H9 (cell line): ENCODE measurements at regions not wholly inside any gene's neighbourhood (a gene's known extent, or its start where the extent isn't known, plus 50 kb on each side); places are given as distances from the start of the nearest gene placed in this dataset.

Experiments
- DNase-seq: peaks from one replicate; pipeline ENCODE4 v3.0.0-alpha.2; 2017
- H2AFZ ChIP-seq: one replicate; pipeline ENCODE4 v1.6.1; 2013; ENCODE audit warnings: mild to moderate bottlenecking, low read length, control low read depth, moderate library complexity
- H2AK5ac ChIP-seq: 2 replicates; pipeline ENCODE4 v1.6.1; 2013; ENCODE audit warnings: low read length, control low read depth, mixed read lengths; ENCODE audit not compliant: insufficient read length
- H2BK120ac ChIP-seq: one replicate; pipeline ENCODE4 v1.6.1; 2013; ENCODE audit warnings: low read depth, mild to moderate bottlenecking, low read length, control low read depth, inconsistent platforms; ENCODE audit not compliant: poor library complexity, severe bottlenecking
- H2BK12ac ChIP-seq: 2 replicates; pipeline ENCODE4 v1.6.1; 2013; ENCODE audit warnings: low read length, control low read depth, mixed read lengths, low read depth; ENCODE audit not compliant: insufficient read length
- H2BK15ac ChIP-seq: 2 replicates; pipeline ENCODE4 v1.6.1; 2013; ENCODE audit warnings: low read depth, low read length, control low read depth
- H2BK20ac ChIP-seq: one replicate; pipeline ENCODE4 v1.6.1; 2013; ENCODE audit warnings: low read depth, mild to moderate bottlenecking, low read length, control low read depth, inconsistent platforms; ENCODE audit not compliant: poor library complexity, severe bottlenecking
- H2BK5ac ChIP-seq: 2 replicates; pipeline ENCODE4 v1.6.1; 2013; ENCODE audit warnings: low read length, control low read depth, mixed read lengths; ENCODE audit not compliant: insufficient read length
- H3K14ac ChIP-seq: 2 replicates; pipeline ENCODE4 v1.6.1; 2013; ENCODE audit warnings: low read length, control low read depth; ENCODE audit not compliant: insufficient read depth
- H3K18ac ChIP-seq: 2 replicates; pipeline ENCODE4 v1.6.1; 2013; ENCODE audit warnings: low read depth, mild to moderate bottlenecking, mixed read lengths, low read length, control low read depth; ENCODE audit not compliant: insufficient read length
- H3K23ac ChIP-seq: 2 replicates; pipeline ENCODE4 v1.6.1; 2013; ENCODE audit warnings: low read length, control low read depth, mixed read lengths, low read depth; ENCODE audit not compliant: insufficient read length
- H3K23me2 ChIP-seq: 2 replicates; pipeline ENCODE4 v1.6.1; 2013; ENCODE audit warnings: low read depth, mild to moderate bottlenecking, mixed read lengths, low read length, control low read depth; ENCODE audit not compliant: insufficient read length, poor library complexity, severe bottlenecking
- H3K27ac ChIP-seq: 2 replicates; pipeline ENCODE4 v1.5.1; 2013; ENCODE audit warnings: low read length, control low read depth, mixed read lengths, low read depth; ENCODE audit not compliant: insufficient read length
- H3K27me3 ChIP-seq: 2 replicates; pipeline ENCODE4 v1.6.1; 2013; ENCODE audit warnings: low read length, control low read depth, inconsistent platforms; ENCODE audit not compliant: insufficient read depth
- H3K4ac ChIP-seq: 2 replicates; pipeline ENCODE4 v1.6.1; 2013; ENCODE audit warnings: low read depth, mild to moderate bottlenecking, control low read depth, inconsistent platforms, low read length, moderate library complexity
- H3K4me1 ChIP-seq: 2 replicates; pipeline ENCODE4 v1.6.1; 2013; ENCODE audit warnings: low read length, control low read depth, inconsistent platforms; ENCODE audit not compliant: insufficient read depth
- H3K4me2 ChIP-seq: 2 replicates; pipeline ENCODE4 v1.6.1; 2013; ENCODE audit warnings: low read length, control low read depth, mixed read lengths; ENCODE audit not compliant: insufficient read length, insufficient read depth
- H3K56ac ChIP-seq: 2 replicates; pipeline ENCODE4 v1.6.1; 2013; ENCODE audit warnings: low read depth, mild to moderate bottlenecking, mixed read lengths, low read length, control low read depth; ENCODE audit not compliant: insufficient read length
- H3K79me1 ChIP-seq: 2 replicates; pipeline ENCODE4 v1.6.1; 2013; ENCODE audit warnings: low read depth, mild to moderate bottlenecking, moderate library complexity, low read length, control low read depth, inconsistent platforms; ENCODE audit not compliant: insufficient read depth, poor library complexity, severe bottlenecking
- H3K79me2 ChIP-seq: 2 replicates; pipeline ENCODE4 v1.6.1; 2013; ENCODE audit warnings: low read length, control low read depth, inconsistent platforms; ENCODE audit not compliant: insufficient read depth
- H3K9ac ChIP-seq: 2 replicates; pipeline ENCODE4 v1.6.1; 2013; ENCODE audit warnings: low read length, control low read depth, mixed read lengths; ENCODE audit not compliant: insufficient read length; ENCODE audit errors: extremely low read depth
- H3K9me3 ChIP-seq: one replicate; pipeline ENCODE4 v1.6.1; 2013; ENCODE audit warnings: low read depth, low read length, inconsistent platforms; ENCODE audit not compliant: control insufficient read depth
- H3T11ph ChIP-seq: one replicate; pipeline ENCODE4 v1.6.1; 2013; ENCODE audit warnings: mild to moderate bottlenecking, low read length, control low read depth, inconsistent platforms
- H4K20me1 ChIP-seq: one replicate; pipeline ENCODE4 v1.6.1; 2013; ENCODE audit not compliant: control insufficient read depth, insufficient read length, insufficient read depth
- H4K5ac ChIP-seq: 2 replicates; pipeline ENCODE4 v1.6.1; 2013; ENCODE audit warnings: low read depth, mild to moderate bottlenecking, mixed read lengths, low read length, control low read depth; ENCODE audit not compliant: insufficient read length
- H4K8ac ChIP-seq: replicated peaks from 2 replicates; pipeline ENCODE4 v1.6.1; 2013; ENCODE audit warnings: low read length, control low read depth, mixed read lengths, low read depth; ENCODE audit not compliant: insufficient read length
- H4K91ac ChIP-seq: 2 replicates; pipeline ENCODE4 v1.6.1; 2013; ENCODE audit warnings: low read depth, mild to moderate bottlenecking, moderate library complexity, mixed read lengths, low read length, control low read depth; ENCODE audit not compliant: insufficient read length
- H3K27ac Mint-ChIP-seq, 3 experiments: 2 replicates in 2 of 3; 3 replicates in 1 of 3; pipeline ENCODE4 v1.8.0; 2020 to 2021; ENCODE audit warnings: mixed read lengths in 3 of 3, mild to moderate bottlenecking in 1 of 3, moderate library complexity in 1 of 3
- H3K27me3 Mint-ChIP-seq: 2 replicates; pipeline ENCODE4 v1.8.0; 2021; ENCODE audit warnings: low read depth, mild to moderate bottlenecking, moderate library complexity, mixed read lengths
- H3K36me3 Mint-ChIP-seq, 3 experiments: 2 replicates in 2 of 3; 3 replicates in 1 of 3; pipeline ENCODE4 v1.8.0; 2020 to 2021; ENCODE audit warnings: low read depth in 3 of 3, mixed read lengths in 3 of 3; ENCODE audit not compliant: insufficient read depth in 1 of 3
- H3K4me1 Mint-ChIP-seq, 2 experiments: 2 replicates each; pipeline ENCODE4 v1.8.0; 2020; ENCODE audit warnings: mixed read lengths in 2 of 2
- H3K4me3 Mint-ChIP-seq, 2 experiments: 2 replicates in 1 of 2; 3 replicates in 1 of 2; pipeline ENCODE4 v1.8.0; 2020 to 2021; ENCODE audit warnings: mild to moderate bottlenecking in 2 of 2, mixed read lengths in 2 of 2, moderate library complexity in 1 of 2
- H3K9me3 Mint-ChIP-seq, 2 experiments: 2 replicates in 1 of 2; 3 replicates in 1 of 2; pipeline ENCODE4 v1.8.0; 2020; ENCODE audit warnings: mild to moderate bottlenecking in 2 of 2, mixed read lengths in 2 of 2, moderate library complexity in 1 of 2
- TF ChIP-seq, protein P1 (sequence below): fragments of 200-600 bp; sonication (generic); conservative IDR thresholded peaks from 3 replicates; pipeline ENCODE4 v1.8.0; 2021; ENCODE audit warnings: antibody characterized with exemption, mild to moderate bottlenecking

DNA sequence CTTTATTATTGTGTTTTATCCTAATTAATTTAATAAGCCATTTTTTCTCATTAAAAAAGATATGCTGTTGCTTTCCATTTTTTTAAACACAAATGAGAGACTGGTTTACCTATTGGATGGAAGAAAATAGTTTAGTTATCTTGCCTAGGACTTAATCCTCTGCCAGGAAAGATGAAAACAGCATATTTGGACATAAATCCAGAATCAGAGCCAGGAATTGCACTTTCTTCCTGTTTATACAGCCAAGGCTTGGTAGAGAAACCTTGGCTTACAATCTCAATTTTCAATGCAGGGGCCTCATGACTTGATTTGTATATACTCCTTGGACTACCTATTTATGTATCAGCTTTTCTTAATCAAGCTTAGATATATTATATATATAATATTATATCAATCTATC is 618.8 kb upstream of the SEMA3D start:
- Histone ChIP-seq H2BK12ac (no peak overlapping the region), H3K23ac (no peak overlapping the region), H4K8ac (no peak overlapping the region), H4K91ac (no peak overlapping the region), H3K56ac (no peak overlapping the region), H3K4ac (no peak overlapping the region), H3K18ac (no peak overlapping the region), H2BK5ac (no peak overlapping the region), H3K79me2 (no peaks in the 10 kb centered on the region), H3K27me3 (no peaks in the 10 kb centered on the region), H3K14ac (no peak overlapping the region), H2AK5ac (no peak overlapping the region), H3K4me2 (no peak overlapping the region), H2AFZ (no peak overlapping the region), H3K27ac (no peak overlapping the region), H3K23me2 (no peaks in the 10 kb centered on the region), H2BK20ac (no peak overlapping the region), H2BK15ac (no peak overlapping the region), H2BK120ac (no peak overlapping the region), H3K79me1 (no peaks in the 10 kb centered on the region), H3K4me1 (no peaks in the 10 kb centered on the region), H3T11ph (no peak overlapping the region), H4K20me1 (no peaks in the 10 kb centered on the region), H4K5ac (no peak overlapping the region), H3K9me3 (no peaks in the 10 kb centered on the region), H3K9ac (no peak overlapping the region)
- H3K4me3 Mint-ChIP-seq = no peak overlapping the region
- DNase-seq = no peak
- H3K9me3 Mint-ChIP-seq = no peaks in the 10 kb centered on the region; a peak in 1 of 5 replicates
- no peaks in the 10 kb centered on the region for H3K36me3 Mint-ChIP-seq
- H3K4me1 Mint-ChIP-seq = no peaks in the 10 kb centered on the region
- TF ChIP-seq, protein P1, sequence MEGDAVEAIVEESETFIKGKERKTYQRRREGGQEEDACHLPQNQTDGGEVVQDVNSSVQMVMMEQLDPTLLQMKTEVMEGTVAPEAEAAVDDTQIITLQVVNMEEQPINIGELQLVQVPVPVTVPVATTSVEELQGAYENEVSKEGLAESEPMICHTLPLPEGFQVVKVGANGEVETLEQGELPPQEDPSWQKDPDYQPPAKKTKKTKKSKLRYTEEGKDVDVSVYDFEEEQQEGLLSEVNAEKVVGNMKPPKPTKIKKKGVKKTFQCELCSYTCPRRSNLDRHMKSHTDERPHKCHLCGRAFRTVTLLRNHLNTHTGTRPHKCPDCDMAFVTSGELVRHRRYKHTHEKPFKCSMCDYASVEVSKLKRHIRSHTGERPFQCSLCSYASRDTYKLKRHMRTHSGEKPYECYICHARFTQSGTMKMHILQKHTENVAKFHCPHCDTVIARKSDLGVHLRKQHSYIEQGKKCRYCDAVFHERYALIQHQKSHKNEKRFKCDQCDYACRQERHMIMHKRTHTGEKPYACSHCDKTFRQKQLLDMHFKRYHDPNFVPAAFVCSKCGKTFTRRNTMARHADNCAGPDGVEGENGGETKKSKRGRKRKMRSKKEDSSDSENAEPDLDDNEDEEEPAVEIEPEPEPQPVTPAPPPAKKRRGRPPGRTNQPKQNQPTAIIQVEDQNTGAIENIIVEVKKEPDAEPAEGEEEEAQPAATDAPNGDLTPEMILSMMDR = no peak
- H3K27ac Mint-ChIP-seq = no peak overlapping the region
- no peaks in the 10 kb centered on the region for H3K27me3 Mint-ChIP-seq
